ENCODE measurements at regions not wholly inside any gene's neighbourhood (a gene's known extent, or its start where the extent isn't known, plus 50 kb on each side); places are given as distances from the start of the nearest gene placed in this dataset.

GRCh38 chr5:2602451-2603271 is 148.8 kb downstream of the IRX2 start:
- TF ChIP-seq CTCF (IDR thresholded peaks at IDR 0.05; ENCODE audit: extremely low read depth in 1 of 2, insufficient read depth in 1 of 2, low read depth in 1 of 2, low read length in 2 of 2) (no peak), POLR2A (IDR thresholded peaks at IDR 0.05; ENCODE audit: low read depth, low read length) (no peak), EZH2 (IDR thresholded peaks at IDR 0.05; ENCODE audit: borderline replicate concordance, low read depth, low read length, severe bottlenecking) (no peak), POLR2AphosphoS5 (IDR thresholded peaks at IDR 0.05; ENCODE audit: insufficient read depth, low read depth, low read length) (no peak)

Data from endothelial cell of umbilical vein (primary cell).